GM19238 (cell line): ENCODE measurements at regions not wholly inside any gene's neighbourhood (a gene's known extent, or its start where the extent isn't known, plus 50 kb on each side); places are given as distances from the start of the nearest gene placed in this dataset.
"Not testable (repeated sequence)": the region's sequence is repeated elsewhere in the genome, so short reads cannot be mapped to it uniquely, and the experiment has no call there.

Experiments used
- DNase-seq: peaks from one replicate; pipeline ENCODE4 v3.0.0; 2011; ENCODE audit warnings: low spot score; ENCODE audit not compliant: insufficient read length

DNA sequence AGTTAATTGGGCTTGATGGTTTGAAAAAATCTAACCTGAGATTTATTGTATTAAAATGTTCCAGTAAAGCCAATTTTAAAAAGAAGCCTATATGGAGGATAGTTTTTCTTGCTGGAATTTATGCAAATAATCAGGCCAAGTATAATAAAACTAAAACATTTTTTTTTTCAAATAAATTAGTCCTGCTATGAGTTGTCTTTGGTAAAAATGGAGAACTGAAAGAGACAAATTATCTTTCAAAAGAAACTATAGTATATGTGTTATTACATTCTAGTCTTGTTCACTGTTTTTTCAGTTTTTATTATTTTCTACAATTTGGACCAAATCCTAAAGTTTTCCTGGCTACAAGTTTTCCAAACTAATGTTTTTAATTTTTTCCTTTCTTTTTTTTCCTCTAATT, 468.9 kb downstream of the UQCRFS1 start:
- no peak for DNase-seq

DNA sequence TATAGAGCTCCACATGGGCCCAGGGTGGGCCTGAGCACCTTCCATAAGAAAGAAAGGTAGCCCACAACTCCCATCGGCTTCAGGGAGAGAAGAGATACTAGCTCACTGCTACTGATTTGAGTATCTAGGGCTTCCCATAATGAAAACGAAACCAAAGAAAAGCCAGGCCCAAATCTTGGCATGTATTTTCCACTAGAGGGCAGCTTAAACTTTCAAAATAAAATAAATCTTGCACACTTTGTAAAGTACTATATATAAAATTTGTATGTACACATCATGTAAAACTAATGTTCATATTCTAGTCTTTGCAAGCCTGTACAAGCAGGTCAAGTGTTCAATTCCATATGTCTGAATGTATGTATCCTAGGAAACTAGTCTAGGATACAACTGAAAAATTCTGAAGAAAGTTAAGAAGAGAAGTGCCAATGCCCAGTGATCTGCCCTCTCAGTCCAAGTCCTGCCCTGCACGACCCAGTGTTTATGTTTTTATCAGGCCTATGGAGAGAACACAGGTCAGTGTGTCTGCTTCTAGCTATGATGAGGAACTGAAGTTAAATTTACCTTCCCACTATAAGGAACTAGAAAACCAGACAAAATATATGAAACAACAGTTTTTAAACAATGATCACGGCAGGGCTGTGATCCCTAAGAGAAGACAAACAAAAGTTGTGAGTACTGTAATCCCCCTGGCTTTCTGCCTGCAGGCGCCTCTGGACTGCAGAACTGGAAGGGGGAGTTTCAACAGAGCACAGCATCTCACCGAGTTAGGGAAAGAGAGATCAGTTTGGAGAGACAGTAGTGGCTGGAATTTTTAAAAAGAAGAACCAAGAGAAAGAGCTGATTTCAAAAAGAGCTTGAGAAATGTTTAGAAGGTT, 475.7 kb downstream of the UQCRFS1 start:
- DNase-seq, result peak; percentile 11

DNA sequence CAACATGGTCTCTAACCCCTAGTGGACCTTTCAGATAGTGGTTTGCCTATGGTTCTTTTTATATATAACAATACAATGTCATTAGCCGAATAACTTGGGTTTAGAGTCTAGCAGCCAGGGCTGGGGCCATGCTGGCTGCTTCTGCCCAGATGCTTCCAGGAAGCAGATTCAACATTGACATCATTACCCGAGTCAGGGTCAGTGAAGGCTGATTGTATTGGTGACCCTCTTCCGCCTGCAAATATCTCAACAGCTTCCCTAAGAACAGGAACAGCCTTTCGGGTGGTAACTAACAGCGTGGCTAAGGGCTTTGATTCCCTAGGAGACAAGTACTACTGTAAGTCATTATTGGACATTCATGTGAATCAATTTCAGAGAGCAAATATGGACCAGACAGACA, 476.4 kb downstream of the UQCRFS1 start:
- no peak for DNase-seq

DNA sequence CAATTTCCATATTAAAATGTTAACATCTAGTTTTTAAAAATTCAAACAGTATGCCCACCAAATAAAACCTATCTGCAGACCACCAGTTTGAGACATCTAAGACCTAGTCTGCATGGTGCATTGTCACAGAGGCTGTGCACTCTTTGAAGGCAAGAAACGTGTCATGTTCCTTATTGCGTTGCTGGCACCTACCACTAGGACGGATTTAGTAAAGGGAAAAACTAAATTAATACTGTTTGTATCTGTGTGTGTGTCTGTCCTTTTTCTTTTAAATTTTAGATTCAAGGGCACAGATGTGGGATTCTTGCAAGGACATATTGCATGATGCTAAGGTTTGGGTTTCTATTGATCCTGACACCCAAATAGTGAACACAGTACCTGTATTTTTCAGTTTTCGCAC, 481.4 kb downstream of the UQCRFS1 start:
- no peak for DNase-seq

DNA sequence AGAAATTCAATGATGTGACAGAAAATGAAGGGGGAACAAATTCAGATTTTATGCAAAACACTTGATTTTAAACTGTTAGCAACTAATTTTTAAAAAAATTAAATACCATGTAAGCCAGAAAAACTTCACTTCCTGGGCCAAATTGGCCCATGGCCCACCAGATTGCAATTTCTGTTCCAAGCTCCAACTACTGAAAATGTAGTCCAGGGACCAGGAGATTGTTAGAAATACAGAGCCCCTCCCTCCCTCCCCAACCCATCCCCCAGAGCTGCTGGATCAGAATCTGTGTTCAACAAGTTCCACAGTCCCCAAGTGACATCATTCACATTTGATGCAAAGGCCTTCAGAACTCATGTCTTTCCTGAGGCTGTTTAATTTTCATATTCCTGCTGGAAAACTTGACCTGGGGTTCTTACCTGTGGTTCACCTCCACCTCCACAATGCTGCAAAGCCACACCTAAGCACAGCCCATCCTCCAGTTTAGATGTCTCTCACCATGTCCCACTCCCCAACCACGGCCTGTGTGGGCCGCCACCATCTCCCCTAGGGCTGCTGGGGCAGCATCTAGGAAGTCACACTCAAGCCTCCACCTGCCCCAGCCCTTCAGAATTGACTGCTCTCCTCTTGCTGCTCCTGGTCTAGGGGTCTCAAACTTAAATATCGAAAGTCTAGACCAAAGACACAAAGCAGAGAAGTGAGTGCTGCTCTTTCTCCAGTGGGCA, 482.0 kb downstream of the UQCRFS1 start:
- no peak for DNase-seq

DNA sequence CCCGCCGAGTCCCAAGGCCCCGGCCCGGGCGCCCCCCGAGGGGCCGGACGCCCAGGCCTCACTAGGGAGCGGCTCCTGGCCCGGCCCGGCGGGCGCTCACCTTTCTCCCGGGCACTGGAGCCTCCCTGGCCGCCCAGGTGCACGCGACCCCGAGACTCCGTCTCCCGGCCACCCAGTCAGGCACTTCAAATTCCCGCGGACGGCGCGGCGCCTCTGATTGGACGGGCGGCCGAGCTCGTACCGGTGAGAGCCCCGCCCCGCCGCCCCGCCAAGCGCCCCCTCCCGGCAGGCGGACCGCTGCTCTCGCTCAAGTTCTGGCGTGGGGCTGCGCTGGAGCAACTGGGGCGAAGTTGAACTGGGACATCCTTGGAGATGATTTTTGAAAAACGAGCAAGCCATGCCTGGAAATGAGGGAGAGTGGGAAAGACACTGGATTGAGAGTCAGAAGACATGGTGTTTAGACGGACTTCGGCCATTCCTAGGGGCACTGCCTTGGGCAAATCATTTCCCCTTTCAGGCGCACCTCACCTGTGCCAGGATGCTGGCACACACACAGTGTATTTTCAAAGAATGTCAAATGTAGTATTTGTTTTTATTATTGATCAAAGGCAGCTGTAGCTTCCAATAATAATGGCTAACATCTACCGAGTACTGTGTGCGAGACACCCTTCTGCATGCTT, 485.3 kb downstream of the UQCRFS1 start:
- DNase-seq, result no peak

DNA sequence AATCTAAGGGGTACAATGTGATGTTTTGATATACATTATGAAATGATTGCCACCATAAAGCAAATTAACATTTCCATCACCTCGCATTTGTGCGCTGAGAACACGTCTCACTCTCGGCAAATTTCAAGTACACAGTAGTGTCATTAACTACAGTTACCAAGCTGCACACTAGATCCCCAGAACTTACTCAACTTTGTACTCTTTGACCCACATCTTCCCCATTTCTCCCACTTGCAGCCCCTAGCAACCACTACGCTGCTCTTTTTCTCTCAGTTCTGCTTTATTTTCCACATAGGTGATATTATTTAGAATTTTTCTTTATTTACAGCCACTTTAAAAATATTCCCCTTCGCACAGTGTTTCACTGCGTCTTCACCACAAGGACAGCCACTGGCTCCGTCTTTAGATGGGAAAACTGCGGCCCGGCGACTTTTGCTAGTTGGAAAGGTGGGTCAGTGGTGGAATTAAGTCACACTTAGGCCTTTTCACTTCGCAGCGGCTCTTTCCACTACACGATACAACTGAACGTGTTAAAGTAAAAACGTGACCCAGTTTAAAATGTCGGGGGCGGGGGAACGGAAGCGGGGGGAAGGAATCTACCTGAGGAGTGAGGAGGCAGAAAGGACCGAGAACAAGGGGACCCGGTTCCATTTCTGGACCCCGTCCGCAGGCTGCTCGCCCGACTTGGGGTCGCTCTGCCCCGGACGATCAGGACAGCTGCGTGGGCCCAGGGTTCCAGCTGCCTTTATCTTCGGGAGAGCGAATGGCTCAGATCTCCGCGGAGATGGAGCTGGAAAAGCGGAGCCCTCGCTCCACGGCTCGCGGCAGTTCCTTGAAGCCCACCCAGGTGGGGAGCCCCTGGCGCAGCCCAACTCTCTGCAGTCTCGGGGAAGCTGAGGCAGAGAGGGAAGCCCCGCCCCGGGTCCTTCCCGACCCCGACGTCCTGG, 486.1 kb downstream of the UQCRFS1 start:
- DNase-seq, result no peak

DNA sequence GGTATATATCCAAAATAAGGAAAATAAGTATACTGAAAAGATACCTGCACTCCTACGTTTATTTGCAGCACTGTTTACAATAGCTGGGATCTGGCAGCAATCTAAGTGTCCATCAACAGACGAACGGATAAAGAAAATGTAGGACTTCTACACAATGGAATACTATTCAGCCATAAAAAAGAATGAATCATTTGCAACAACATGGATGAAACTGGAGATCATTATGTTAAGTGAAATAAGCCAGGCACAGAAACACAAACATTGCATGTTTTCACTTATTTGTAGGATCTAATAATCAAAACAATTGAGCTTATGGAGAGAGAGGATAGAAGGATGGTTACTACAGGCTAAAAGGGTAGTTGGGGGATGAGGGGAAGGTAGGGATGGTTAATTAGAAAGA, 494.0 kb downstream of the UQCRFS1 start:
- no peak for DNase-seq

DNA sequence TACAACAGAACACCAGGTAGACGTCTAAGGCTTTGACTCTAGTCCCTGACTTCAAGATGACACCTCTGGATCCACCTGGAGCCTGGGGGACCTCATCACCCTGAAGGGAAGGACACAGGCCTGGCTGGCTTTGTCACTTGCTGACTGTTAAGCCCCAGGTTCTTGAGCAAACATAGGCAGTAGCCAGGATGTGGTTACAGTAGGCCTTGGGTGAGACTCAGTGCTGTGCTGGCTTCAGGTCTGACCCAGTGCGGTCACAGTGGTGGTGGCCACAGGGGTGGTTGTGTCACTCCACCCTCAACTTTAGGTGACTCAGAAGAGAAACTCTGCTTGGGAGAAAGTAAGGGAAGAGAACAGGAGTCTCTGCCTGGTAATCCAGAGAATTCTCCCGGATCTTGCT, 497.8 kb downstream of the UQCRFS1 start:
- no peak for DNase-seq

DNA sequence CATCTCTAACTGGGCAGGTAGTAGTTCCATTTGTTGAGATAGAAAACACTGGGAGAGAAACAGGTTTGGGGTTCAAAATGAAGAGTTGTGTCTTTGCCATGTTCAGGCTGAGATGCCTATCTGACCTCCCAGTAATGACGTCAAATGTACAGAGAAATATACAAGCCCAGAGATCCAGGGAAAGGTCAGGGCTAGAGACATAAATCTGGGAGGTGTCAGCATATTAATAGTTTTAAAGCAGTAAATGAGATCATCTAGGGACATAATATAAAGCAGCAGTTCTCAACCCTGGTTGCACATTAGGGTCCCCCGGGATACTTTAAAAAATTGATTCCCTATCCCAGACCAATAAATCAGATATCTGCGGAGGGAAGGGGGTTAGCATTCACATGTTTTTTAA, 501.5 kb downstream of the UQCRFS1 start:
- DNase-seq, result no peak

DNA sequence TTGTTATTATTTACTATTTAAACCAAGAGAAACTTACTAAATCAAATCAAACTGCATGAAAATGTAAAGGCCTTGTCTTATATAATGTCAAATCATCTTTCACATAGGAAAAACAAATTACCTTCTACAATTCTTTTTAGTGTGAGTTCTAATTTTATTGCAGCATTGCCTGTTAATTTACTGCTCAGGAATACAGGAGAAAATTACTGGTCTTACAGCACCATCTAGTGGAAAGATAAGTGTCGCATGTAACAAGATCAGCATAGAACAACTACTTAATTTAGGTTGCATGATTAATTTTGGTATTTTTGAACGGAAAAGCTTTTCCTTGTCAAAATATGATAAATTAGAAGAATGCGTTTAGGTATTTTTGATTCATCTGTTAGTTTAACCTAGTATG, 502.7 kb downstream of the UQCRFS1 start:
- no peak for DNase-seq

DNA sequence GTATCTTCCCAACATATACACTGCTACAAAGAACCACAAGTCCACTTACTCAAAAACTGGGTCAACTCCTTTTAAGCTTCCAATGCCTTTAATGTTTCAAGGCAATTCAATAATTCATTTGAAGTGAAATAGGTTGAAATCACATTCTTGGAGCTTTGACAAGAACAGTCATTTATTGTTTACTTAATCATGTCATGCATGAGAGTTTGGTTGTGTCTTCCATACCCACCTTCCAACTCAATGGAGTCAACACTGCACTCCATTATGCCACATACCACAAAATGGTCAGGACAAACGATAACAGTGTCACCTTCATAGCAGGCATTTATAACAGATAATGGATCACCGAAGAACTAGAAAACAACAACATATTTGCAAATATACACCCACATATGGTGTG, 506.3 kb downstream of the UQCRFS1 start:
- DNase-seq, result no peak

DNA sequence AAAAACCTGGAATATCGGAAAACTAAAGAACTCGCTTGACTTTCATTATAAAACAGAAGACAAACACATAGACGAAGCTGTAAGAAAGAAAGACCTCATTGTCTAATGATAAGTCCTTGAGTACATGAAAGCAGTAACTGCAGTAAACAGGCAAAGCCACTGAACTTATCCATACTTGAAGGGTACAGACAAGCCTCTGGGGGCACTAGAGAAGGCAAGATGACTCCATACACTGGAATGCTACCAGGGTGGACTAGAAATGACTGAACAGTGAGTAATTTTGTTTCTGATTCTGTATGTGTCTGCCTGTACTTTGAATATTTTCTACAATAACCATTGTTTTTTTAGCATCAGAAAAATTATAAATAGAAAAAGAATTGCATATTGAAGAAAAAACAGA, 507.9 kb downstream of the UQCRFS1 start:
- no peak for DNase-seq

DNA sequence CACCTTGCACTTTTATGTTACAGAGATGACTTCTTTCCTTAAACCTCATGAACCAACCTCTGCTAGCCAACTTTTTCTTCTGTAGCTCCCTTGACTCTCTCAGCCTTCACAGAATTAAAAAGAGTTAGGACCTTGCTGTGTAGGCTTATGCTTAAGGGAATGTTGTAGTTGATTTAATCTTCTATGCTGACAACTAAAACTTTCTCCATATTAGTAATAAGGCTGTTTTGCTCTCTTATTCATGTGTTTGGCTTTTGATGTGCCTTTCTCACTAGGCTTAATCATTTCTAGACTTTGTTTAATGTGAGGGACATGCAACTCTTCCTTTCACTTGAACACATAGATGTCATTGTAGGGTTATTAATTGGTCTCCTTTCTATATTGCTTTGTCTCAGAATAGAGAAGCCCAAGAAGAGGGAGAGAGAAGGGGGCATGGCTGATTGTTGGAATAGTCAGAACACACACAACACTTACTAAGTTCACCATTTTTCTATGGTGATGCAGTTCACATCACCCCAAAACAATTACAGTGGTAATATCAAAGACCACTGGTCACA, 509.5 kb downstream of the UQCRFS1 start:
- no peak for DNase-seq

DNA sequence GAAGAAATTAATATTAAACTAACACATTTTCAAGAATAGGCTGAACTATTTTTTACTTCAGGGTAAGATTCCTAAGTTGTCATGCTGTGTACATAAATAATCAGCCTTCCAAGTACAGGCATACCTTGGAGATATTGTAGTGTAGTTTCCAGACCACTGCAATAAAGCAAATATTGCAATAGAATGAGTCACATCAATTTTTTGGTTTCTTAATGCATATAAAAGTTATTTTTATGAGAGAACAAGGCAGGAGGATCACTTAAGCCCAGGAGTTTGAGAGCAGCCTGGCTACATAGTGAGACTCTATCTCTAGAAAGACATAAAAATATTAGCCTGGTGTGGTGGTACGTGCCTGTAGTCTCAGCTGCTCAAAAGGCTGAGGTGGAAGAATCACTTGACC, 511.5 kb downstream of the UQCRFS1 start:
- no peak for DNase-seq

DNA sequence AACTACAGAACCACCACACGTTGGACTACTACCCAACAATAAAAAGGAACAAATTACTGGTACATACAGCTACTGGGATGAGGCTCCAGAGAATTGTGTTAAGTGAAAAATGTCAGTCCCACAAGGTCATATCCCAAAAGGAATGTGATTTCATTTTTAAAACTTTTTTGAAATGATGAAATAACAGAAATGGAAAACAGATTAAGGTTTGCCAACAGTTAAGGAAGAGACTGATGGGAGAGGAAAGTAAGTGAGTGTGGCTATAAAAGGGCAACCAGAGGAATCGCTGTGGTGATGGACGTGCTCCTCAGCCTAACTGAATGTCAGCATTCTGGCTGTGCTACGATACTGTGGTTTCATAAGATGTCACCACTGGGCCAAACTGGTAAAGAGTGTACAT, 512.8 kb downstream of the UQCRFS1 start:
- DNase-seq, result no peak

DNA sequence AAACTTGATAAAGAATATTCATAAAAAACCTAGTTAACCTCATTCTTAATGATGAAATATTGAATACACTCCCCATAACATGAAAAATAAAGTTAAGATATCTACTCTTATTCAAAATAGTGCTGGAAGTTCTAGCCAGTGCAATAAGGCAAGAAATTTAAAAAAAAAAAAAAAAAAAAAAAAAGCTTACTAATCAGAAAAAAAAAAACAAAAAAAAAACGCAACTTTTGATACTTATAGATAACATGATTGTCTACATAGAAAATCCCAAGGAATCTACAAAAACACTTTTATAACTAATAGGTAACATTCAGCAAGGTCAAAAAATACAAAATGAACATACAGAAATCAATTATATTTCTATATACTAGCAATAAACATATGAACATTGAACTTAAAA, 515.6 kb downstream of the UQCRFS1 start:
- DNase-seq, result no peak

DNA sequence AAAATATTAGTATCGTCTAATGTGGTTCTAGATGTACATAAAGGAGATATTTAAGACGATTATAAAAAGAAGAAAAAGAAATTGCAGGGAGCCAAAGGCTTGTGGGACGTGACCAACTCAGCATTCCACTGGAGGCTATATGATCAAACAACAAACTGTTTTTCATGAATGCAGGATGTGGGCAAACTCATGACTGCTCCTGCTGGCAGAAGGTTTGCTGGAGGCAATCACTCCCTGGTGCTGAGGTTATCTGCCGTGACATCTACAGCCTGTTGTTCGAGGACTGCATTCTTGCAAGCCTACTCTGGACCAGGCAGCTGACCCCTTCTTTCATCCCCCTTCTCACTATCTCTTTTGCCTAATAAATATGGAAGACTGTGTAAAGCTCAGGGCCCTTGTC, 518.1 kb downstream of the UQCRFS1 start:
- DNase-seq, result no peak

DNA sequence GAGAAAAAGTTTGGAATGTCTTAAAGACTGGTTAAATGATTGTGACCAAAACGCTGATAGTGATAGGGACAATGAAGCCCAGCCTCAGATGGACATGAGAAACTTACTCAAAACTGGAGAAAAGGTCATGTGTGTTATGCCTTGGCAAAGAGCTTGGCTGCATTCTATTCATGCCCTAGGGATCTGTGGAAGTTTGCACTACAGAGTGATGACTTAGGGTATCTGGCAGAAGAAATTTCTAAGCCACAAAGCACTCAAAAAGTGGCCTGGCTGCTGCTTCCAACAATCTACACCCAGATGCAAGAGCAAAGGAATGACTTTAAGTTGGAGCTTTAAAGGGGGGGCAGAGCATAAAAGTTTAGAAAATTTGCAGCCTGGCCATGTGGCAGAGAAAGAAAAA, 521.3 kb downstream of the UQCRFS1 start:
- no peak for DNase-seq

DNA sequence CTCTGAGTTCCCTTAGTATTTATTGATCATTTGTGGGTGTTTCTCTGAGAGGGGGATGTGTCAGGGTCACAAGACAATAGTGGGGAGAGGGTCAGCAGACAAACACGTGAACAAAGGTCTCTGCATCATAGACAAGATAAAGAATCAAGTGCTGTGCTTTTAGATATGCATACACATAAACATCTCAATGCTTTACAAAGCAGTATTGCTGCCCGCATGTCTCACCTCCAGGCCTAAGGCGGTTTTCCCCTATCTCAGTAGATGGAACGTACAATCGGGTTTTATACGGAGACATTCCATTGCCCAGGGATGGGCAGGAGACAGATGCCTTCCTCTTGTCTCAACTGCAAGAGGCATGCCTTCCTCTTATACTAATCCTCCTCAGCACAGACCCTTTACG, 523.5 kb downstream of the UQCRFS1 start:
- DNase-seq, result not testable (repeated sequence)

DNA sequence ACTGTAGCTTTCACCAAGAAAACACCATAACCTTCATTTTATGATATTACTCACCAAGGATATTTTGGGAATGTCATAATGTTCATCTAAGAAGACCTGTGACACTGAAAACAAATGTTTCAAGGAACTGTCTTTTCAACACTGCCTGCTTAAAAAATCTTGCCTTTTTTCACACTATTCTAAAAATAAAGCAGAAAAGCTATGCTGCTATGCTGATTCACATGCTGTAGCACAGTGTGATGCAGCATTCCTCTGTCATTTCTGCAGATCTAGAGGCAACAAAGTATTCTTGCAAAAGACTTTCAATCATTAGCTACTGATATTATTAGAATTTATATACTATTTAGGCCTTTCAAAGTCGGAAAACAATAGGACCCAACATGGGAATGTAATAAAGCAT, 525.7 kb downstream of the UQCRFS1 start:
- DNase-seq, result no peak
